Fibroblast of skin of right quadriceps (primary cell): ENCODE measurements at regions not wholly inside any gene's neighbourhood (a gene's known extent, or its start where the extent isn't known, plus 50 kb on each side); places are given as distances from the start of the nearest gene placed in this dataset.

ENCODE experiments used
- DNase-seq: peaks from one replicate; pipeline ENCODE4 v3.0.0-alpha.2; 2013

DNA sequence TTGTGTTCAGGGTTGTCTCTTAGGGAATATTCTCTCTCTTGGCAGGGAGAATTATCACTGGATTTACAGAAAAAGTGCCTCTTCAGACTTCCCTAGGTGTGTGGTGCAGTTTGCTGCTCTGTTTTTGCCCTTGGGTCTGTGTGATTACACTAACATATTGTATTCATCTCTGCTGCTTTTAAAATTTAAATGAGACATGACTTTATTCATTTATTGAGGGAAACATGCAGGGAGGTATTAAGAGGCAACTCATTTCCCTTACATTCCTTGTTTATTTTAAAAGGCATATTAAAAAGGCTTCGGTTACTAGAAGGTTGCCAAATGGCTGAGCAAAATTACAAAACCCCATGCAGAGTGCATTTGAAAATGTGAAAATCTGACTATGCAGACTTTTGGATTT lies 135.1 kb upstream of the GEMIN8 start:
- no peak for DNase-seq

- DNase-seq = no peak
Measured at GRCh38 chrX:14125462-14125861, 95.8 kb upstream of the GEMIN8 start.

GRCh38 chrX:14124562-14124961 lies 94.9 kb upstream of the GEMIN8 start:
- no peak for DNase-seq

GRCh38 chrX:14095702-14096101 lies 66.0 kb upstream of the GEMIN8 start:
- peak; percentile 50 for DNase-seq

- no peak for DNase-seq
Measured at GRCh38 chrX:14094191-14094590, 64.5 kb upstream of the GEMIN8 start.

GRCh38 chrX:14084466-14084865 lies 54.8 kb upstream of the GEMIN8 start:
- no peak for DNase-seq

DNA sequence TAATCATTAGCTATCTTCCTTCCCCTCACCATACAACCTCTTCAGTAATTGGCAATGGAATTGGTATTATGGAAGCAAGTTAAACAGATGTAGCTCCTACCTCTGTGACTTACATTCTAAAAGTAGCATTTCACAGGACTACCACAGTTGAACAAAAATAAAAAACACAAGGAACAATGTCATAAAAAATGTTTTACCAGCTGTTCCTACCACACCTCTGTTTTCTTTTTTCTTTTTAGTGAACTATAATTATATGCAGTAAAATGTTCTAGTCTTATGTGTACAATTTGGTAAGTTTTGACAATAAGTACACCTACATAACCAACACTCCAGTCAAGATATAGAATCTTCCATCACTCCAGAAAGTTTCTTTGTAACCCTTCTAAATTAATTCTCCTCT lies 54.1 kb upstream of the GEMIN8 start:
- DNase-seq = no peak

DNA sequence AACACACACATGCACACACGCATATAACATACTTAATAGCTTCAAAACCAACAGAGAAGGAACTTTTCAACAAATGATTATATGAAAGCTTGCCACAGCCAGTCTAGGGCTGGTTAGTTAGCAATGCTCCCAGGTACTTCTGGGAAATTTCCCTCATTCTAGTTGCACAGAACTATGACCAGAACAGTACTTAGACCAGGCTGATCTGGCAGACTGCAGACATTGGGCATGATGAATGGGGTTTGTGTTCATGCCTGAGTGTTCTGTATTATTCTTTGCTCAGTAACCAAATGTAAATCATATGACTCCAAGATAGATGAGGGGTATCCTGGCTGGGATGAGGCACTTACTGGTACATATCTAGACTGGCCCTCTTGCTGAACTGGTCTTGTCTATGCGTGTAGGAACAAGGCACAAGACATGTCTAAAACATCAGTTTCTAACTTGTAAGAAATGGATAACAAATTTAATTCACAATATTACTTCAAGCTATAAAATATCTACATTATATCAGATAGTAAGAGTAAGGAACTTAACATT lies 50.3 kb upstream of the GEMIN8 start:
- no peak for DNase-seq
